Cardiac muscle cell (in vitro differentiated cells and primary cell): ENCODE measurements at regions not wholly inside any gene's neighbourhood (a gene's known extent, or its start where the extent isn't known, plus 50 kb on each side); places are given as distances from the start of the nearest gene placed in this dataset.

Experiments
- DNase-seq, 2 donors: peaks; one replicate each; pipeline versions ENCODE4 v3.0.0 to v3.0.0-alpha.2; 2010 to 2017; ENCODE audit warnings: low read depth in 1 of 2, low spot score in 1 of 2
- H3K27ac ChIP-seq: fragments of 200-600 bp; sonication (generic); 2 replicates; pipeline ENCODE4 v1.5.1; 2016
- H3K27me3 ChIP-seq: fragments of 200-600 bp; sonication (generic); 2 replicates; pipeline ENCODE4 v1.6.0; 2016; ENCODE audit warnings: control low read depth
- H3K36me3 ChIP-seq: fragments of 200-600 bp; sonication (generic); 2 replicates; pipeline ENCODE4 v1.5.1; 2016; ENCODE audit warnings: control low read depth
- H3K4me1 ChIP-seq: fragments of 200-600 bp; sonication (generic); 2 replicates; pipeline ENCODE4 v1.8.1; 2017; ENCODE audit warnings: low read depth, mild to moderate bottlenecking, mixed run types
- H3K4me3 ChIP-seq: fragments of 200-600 bp; sonication (generic); 2 replicates; pipeline ENCODE4 v1.5.1; 2016; ENCODE audit warnings: mild to moderate bottlenecking
- H3K9me3 ChIP-seq: fragments of 200-600 bp; sonication (generic); 2 replicates; pipeline ENCODE4 v1.5.1; 2017; ENCODE audit warnings: low read depth, mild to moderate bottlenecking, control low read depth
- CTCF ChIP-seq: IDR thresholded peaks from 2 replicates; pipeline ENCODE4 v1.5.1; 2012; ENCODE audit warnings: low read depth, mild to moderate bottlenecking, low read length

- peaks cover 15% of the 10 kb centered on the region for H3K4me1 ChIP-seq
- H3K27me3 ChIP-seq = no peaks in the 10 kb centered on the region
- no peak for DNase-seq
Measured at GRCh38 chr9:135220601-135221575, 133.4 kb downstream of the OLFM1 start.

DNA sequence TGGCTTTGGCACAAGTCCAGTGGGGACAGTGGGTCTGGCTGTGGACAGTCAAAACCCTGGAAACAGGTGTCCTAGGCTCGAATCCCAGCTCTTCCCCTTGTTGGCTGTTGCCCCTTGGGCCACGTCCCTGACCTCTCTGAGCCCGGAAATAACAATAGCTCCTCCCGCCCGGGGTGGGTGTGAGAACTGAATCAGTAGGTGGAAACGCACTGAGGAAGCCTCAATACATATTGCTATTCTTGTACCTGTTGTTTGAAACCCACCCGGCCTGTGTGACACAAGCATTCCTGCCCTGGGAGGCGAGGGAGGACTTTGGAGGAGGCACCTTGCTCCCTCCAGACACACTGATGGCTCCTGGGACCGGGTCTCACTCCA is 134.1 kb downstream of the OLFM1 start:
- Histone ChIP-seq H3K9me3 (no peaks in the 10 kb centered on the region), H3K4me3 (no peak overlapping the region), H3K27me3 (no peaks in the 10 kb centered on the region), H3K4me1 (peaks cover 10% of the 10 kb centered on the region), H3K27ac (no peak overlapping the region), H3K36me3 (no peaks in the 10 kb centered on the region)
- no peak for DNase-seq
- TF ChIP-seq CTCF = no peak

More at GRCh38 chr9:135220601-135221575, 133.4 kb downstream of the OLFM1 start:
- no peak overlapping the region for H3K4me3 ChIP-seq
- H3K9me3 ChIP-seq = no peaks in the 10 kb centered on the region
- TF ChIP-seq CTCF = no peak
- H3K36me3 ChIP-seq = no peaks in the 10 kb centered on the region
- no peak overlapping the region for H3K27ac ChIP-seq

GRCh38 chr9:135221951-135222631 is 134.6 kb downstream of the OLFM1 start:
- no peak for DNase-seq
- Histone ChIP-seq H3K36me3 (no peaks in the 10 kb centered on the region), H3K4me3 (no peak overlapping the region), H3K9me3 (no peaks in the 10 kb centered on the region), H3K27me3 (no peaks in the 10 kb centered on the region), H3K27ac (no peak overlapping the region), H3K4me1 (peaks cover 5% of the 10 kb centered on the region)
- TF ChIP-seq CTCF = no peak

GRCh38 chr9:135222881-135223760 is 135.7 kb downstream of the OLFM1 start:
- TF ChIP-seq CTCF = no peak
- Histone ChIP-seq H3K4me1 (no peaks in the 10 kb centered on the region), H3K4me3 (no peak overlapping the region), H3K27ac (no peak overlapping the region), H3K27me3 (no peaks in the 10 kb centered on the region), H3K9me3 (no peaks in the 10 kb centered on the region), H3K36me3 (no peaks in the 10 kb centered on the region)
- no peak for DNase-seq

DNA sequence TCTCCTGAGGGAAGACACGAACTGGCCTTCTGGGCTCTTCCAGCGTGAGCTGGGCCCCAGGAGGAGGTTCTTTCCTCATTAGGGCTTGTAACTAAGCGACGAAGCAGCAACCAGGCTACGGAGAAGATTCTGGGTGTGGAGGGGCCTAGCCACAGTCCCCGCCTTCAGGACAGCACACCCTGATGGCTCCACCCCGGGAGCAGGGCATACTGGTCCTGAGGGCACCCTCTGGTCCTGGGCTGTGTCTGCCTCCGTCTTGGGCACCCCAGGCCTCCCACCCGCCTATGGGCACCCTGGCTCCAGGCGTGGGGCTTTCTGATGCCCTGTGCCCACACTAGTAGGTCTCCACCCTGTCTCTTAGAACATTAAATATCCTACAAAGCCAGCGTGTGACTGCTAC is 136.4 kb downstream of the OLFM1 start:
- TF ChIP-seq CTCF = no peak
- Histone ChIP-seq H3K36me3 (no peaks in the 10 kb centered on the region), H3K27ac (no peak overlapping the region), H3K4me1 (no peaks in the 10 kb centered on the region), H3K4me3 (no peak overlapping the region), H3K27me3 (no peaks in the 10 kb centered on the region), H3K9me3 (no peaks in the 10 kb centered on the region)
- no peak for DNase-seq
